PC-9 (cell line): ENCODE measurements at regions not wholly inside any gene's neighbourhood (a gene's known extent, or its start where the extent isn't known, plus 50 kb on each side); places are given as distances from the start of the nearest gene placed in this dataset.

Experiments
- BruUV-seq: library from RNA; stranded (reverse); fragments of 400-500 nt; replicated peaks from 2 replicates; lab custom pipeline; 2021; lab: Mats Ljungman, UMichigan
- CTCF ChIA-PET: fragments of 300-600 bp; sonication (Branson Sonifier 250); formaldehyde crosslinking; loops from one replicate; lab custom pipeline; 2022; ENCODE audit warnings: antibody characterized with exemption; lab: Charles Lee
- POLR2A ChIA-PET: fragments of 300-600 bp; sonication (Branson Sonifier 250); formaldehyde crosslinking; loops from one replicate; lab custom pipeline; 2022; ENCODE audit warnings: antibody characterized with exemption; ENCODE audit not compliant: unreplicated experiment; lab: Charles Lee
- DNase-seq, 2 experiments: peaks; one replicate each; pipeline versions ENCODE4 v3.0.0 to v3.0.0-alpha.2; 2015 to 2022; ENCODE audit warnings: mixed read lengths in 1 of 2
- H2AFZ ChIP-seq: fragments of 200-600 bp; sonication (generic); 2 replicates; pipeline ENCODE4 v1.8.1; 2017; ENCODE audit warnings: antibody characterized with exemption
- H3F3A ChIP-seq: fragments of 200-600 bp; sonication (generic); 2 replicates; pipeline ENCODE4 v1.8.1; 2017; ENCODE audit warnings: antibody characterized with exemption, mild to moderate bottlenecking, low read depth; ENCODE audit not compliant: insufficient read depth
- H3K27ac ChIP-seq: fragments of 200-600 bp; sonication (generic); 2 replicates; pipeline ENCODE4 v1.6.1; 2016; ENCODE audit warnings: mixed run types
- H3K27me3 ChIP-seq: fragments of 200-600 bp; sonication (generic); 2 replicates; pipeline ENCODE4 v1.6.1; 2016; ENCODE audit warnings: low read depth, mixed run types; ENCODE audit not compliant: insufficient read depth
- H3K36me3 ChIP-seq: fragments of 200-600 bp; sonication (generic); 2 replicates; pipeline ENCODE4 v1.6.1; 2016; ENCODE audit warnings: low read depth, mixed run types
- H3K4me1 ChIP-seq: fragments of 200-600 bp; sonication (generic); replicated peaks from 2 replicates; pipeline ENCODE4 v1.6.1; 2016; ENCODE audit warnings: mixed run types; ENCODE audit not compliant: insufficient read depth
- H3K4me2 ChIP-seq: fragments of 200-600 bp; sonication (generic); 2 replicates; pipeline ENCODE4 v1.6.1; 2017; ENCODE audit warnings: mixed run types
- H3K4me3 ChIP-seq: fragments of 200-600 bp; sonication (generic); 2 replicates; pipeline ENCODE4 v1.6.1; 2016; ENCODE audit warnings: mixed run types
- H3K79me2 ChIP-seq: fragments of 200-600 bp; sonication (generic); 2 replicates; pipeline ENCODE4 v1.6.1; 2017; ENCODE audit warnings: low read depth, mixed run types
- H3K9me2 ChIP-seq: fragments of 200-600 bp; sonication (generic); 2 replicates; pipeline ENCODE4 v1.8.1; 2017; ENCODE audit warnings: mild to moderate bottlenecking; ENCODE audit not compliant: insufficient read depth
- H3K9me3 ChIP-seq: fragments of 200-600 bp; sonication (generic); 2 replicates; pipeline ENCODE4 v1.8.1; 2016; ENCODE audit warnings: low read depth; ENCODE audit not compliant: insufficient read depth
- H4K20me1 ChIP-seq: fragments of 200-600 bp; sonication (generic); 2 replicates; pipeline ENCODE4 v1.8.1; 2017; ENCODE audit not compliant: insufficient read depth
- EZH2 ChIP-seq: fragments of 200-600 bp; sonication (generic); IDR thresholded peaks from 2 replicates; pipeline ENCODE4 v1.8.0; 2017; ENCODE audit warnings: antibody characterized with exemption, low read depth
- intact Hi-C: fragments of 100-400 bp; cut with micrococcal nuclease; formaldehyde crosslinking; loops from one replicate; pipeline ENCODE4 v1.10.0; 2022; ENCODE audit not compliant: unreplicated experiment
- TF ChIP-seq, protein P1 (sequence below): fragments of 200-600 bp; sonication (generic); conservative IDR thresholded peaks from 2 replicates; pipeline ENCODE4 v1.6.1; 2017; ENCODE audit warnings: mixed run types, antibody characterized with exemption, mild to moderate bottlenecking, moderate library complexity

DNA sequence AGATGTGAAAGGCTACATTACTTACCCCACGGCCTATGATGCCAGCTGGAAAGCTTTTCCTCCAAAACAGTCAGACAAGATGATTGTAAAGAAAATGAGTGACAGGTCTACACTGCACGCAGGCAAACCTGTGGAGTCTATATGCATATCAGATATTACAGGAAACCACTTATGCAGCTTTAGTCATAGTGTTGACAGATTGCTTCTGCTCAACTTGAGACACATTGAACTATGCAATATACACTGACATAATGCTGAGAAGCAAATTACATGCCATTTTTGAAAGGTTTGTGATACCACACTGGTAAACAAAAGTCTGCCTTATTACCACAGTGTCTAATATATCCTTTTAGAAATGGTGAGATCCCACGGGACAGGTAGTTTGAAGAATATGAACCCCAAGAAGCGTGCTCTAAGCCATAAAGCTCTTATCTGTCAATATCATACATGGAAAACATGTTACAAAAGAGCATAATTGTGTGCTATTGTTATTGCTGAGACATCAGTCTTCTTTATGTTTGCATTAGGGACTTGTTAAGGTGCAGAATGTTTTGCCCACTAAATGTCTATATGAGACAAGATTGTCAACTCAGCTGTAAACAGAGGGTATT, 1835.8 kb upstream of the TENM3 start:
- no peak overlapping the region for H3K4me2 ChIP-seq
- no TSS peak for BruUV-seq
- H3K27ac ChIP-seq = no peak overlapping the region
- no peak overlapping the region for H3K4me3 ChIP-seq
- H3F3A ChIP-seq = no peaks in the 10 kb centered on the region
- TF ChIP-seq, protein P1, sequence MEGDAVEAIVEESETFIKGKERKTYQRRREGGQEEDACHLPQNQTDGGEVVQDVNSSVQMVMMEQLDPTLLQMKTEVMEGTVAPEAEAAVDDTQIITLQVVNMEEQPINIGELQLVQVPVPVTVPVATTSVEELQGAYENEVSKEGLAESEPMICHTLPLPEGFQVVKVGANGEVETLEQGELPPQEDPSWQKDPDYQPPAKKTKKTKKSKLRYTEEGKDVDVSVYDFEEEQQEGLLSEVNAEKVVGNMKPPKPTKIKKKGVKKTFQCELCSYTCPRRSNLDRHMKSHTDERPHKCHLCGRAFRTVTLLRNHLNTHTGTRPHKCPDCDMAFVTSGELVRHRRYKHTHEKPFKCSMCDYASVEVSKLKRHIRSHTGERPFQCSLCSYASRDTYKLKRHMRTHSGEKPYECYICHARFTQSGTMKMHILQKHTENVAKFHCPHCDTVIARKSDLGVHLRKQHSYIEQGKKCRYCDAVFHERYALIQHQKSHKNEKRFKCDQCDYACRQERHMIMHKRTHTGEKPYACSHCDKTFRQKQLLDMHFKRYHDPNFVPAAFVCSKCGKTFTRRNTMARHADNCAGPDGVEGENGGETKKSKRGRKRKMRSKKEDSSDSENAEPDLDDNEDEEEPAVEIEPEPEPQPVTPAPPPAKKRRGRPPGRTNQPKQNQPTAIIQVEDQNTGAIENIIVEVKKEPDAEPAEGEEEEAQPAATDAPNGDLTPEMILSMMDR = no peak
- TF ChIP-seq EZH2 = no peak
- ChIA-PET POLR2A (no interaction called here), CTCF (no interaction called here)
- H3K4me1 ChIP-seq = no peaks in the 10 kb centered on the region
- no peaks in the 10 kb centered on the region for H3K9me2 ChIP-seq
- H3K9me3 ChIP-seq = no peaks in the 10 kb centered on the region
- no peaks in the 10 kb centered on the region for H3K79me2 ChIP-seq
- no peaks in the 10 kb centered on the region for H3K36me3 ChIP-seq
- DNase-seq = no peak
- H3K27me3 ChIP-seq = no peaks in the 10 kb centered on the region
- H2AFZ ChIP-seq = no peak overlapping the region
- intact Hi-C loops = no loop called here
- no peaks in the 10 kb centered on the region for H4K20me1 ChIP-seq

DNA sequence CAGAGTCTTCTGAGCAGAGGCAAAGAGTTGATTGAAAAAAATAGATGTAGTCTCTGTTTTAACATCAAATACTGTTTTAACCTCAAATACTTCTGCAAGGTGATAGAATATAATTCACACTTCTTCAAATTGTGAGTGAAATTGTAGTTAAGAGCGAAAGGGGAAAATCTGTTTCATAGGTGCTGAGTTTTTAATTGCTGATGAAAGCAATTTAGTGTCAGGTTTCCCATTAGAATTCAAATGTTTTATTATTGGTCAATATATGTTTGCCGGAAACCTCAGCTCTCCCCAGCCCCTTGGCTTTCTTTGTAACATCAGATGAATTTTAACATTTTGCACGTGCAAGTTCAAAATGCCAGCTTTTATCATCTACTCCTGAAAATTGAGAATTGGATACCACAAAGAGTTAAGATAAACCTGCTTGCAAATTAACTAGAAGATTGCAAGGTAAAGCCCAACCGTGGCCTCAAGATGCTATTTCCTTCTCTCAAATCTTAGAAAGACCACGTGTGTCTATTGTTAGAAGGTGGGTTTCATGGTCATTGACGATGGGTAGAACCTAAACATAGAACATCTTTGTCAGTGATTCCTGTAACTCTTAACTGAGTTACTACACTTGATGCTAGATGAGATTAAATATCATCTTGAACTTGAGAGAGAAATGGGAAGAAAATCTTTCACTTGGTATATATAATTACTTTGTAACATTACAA, 1824.2 kb upstream of the TENM3 start:
- ChIA-PET CTCF (no interaction called here), POLR2A (interaction anchor here (0.6 kb wide), 1 partner anchor 972 kb away, joined by 5 read pairs; no protein-coding TSS in a partner anchor)
- Histone ChIP-seq H3K9me3 (no peaks in the 10 kb centered on the region), H3K36me3 (no peaks in the 10 kb centered on the region), H3K4me2 (no peak overlapping the region), H3F3A (no peaks in the 10 kb centered on the region), H2AFZ (no peak overlapping the region), H3K9me2 (no peaks in the 10 kb centered on the region), H3K4me1 (no peaks in the 10 kb centered on the region), H3K27ac (no peak overlapping the region), H3K79me2 (no peaks in the 10 kb centered on the region), H3K27me3 (no peaks in the 10 kb centered on the region), H3K4me3 (no peak overlapping the region), H4K20me1 (no peaks in the 10 kb centered on the region)
- no peak for DNase-seq
- no peak for TF ChIP-seq EZH2
- TF ChIP-seq, protein P1 = no peak
- no TSS peak for BruUV-seq
- intact Hi-C loops = no loop called here

DNA sequence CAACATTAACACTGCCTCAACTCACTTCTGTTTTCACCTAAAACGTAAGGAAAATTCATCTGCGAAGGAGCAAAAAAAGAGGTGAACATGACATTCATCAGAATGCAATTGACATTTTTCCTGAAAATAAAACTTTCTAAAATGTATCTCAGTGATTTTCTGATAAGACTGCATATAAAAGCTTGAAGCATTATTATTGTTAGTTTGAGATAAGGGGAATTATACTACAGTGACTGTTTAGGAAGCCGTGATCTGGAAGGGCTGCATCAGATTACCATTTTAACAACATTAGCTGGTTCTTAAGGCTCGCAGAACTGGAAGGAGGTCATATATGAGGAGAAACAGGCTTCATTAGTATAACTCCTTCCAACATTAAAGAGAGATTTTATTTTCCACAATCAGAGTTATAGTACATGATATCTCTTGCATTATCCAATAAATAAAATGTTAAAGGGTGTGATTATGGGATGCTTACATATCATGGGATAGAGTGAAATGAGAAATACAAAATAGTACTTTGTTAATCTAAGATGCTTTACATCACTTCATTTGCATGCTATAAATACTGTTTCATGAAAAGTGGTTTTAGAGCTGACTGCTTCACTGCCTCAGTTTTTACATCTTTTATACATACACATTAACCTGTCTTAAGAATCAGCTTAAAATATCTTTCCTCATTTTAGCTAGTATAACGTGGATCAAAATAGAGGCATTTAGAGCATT, 1820.1 kb upstream of the TENM3 start:
- H3K9me2 ChIP-seq = no peaks in the 10 kb centered on the region
- no peaks in the 10 kb centered on the region for H3K9me3 ChIP-seq
- H2AFZ ChIP-seq = no peak overlapping the region
- no peak overlapping the region for H3K27ac ChIP-seq
- POLR2A ChIA-PET = no interaction called here
- H4K20me1 ChIP-seq = no peaks in the 10 kb centered on the region
- H3K79me2 ChIP-seq = no peaks in the 10 kb centered on the region
- no peak for DNase-seq
- no peak overlapping the region for H3K4me2 ChIP-seq
- CTCF ChIA-PET = no interaction called here
- TF ChIP-seq EZH2 = no peak
- TF ChIP-seq, protein P1 = no peak
- intact Hi-C loops = no loop called here
- H3K27me3 ChIP-seq = no peaks in the 10 kb centered on the region
- no peaks in the 10 kb centered on the region for H3F3A ChIP-seq
- H3K4me3 ChIP-seq = no peak overlapping the region
- no TSS peak for BruUV-seq
- no peaks in the 10 kb centered on the region for H3K36me3 ChIP-seq
- no peaks in the 10 kb centered on the region for H3K4me1 ChIP-seq
